Osteoblast (primary cell): ENCODE measurements at regions not wholly inside any gene's neighbourhood (a gene's known extent, or its start where the extent isn't known, plus 50 kb on each side); places are given as distances from the start of the nearest gene placed in this dataset.

Experiments used
- DNase-seq: peaks from one replicate; pipeline ENCODE4 v3.0.0; 2011; ENCODE audit warnings: low spot score, mixed read lengths; ENCODE audit not compliant: insufficient read length; ENCODE audit errors: missing footprints
- H2AFZ ChIP-seq: 2 replicates; pipeline ENCODE4 v1.6.0; 2011; ENCODE audit warnings: mild to moderate bottlenecking, low read length
- H3K27ac ChIP-seq: 2 replicates; pipeline ENCODE4 v1.5.1; 2011; ENCODE audit warnings: mild to moderate bottlenecking, low read depth, low read length, moderate library complexity
- H3K27me3 ChIP-seq: 2 replicates; pipeline ENCODE4 v1.6.0; 2012; ENCODE audit warnings: mild to moderate bottlenecking, control low read depth, inconsistent platforms, low read length, moderate library complexity; ENCODE audit not compliant: insufficient read depth
- H3K36me3 ChIP-seq: 2 replicates; pipeline ENCODE4 v1.5.1; 2011; ENCODE audit warnings: mild to moderate bottlenecking, low read length, control low read depth, moderate library complexity; ENCODE audit not compliant: insufficient read depth
- H3K4me1 ChIP-seq: 2 replicates; pipeline ENCODE4 v1.5.1; 2011; ENCODE audit warnings: mild to moderate bottlenecking, low read length, control low read depth, moderate library complexity; ENCODE audit not compliant: insufficient read depth
- H3K4me2 ChIP-seq: 2 replicates; pipeline ENCODE4 v1.6.0; 2011; ENCODE audit warnings: mild to moderate bottlenecking, low read length; ENCODE audit not compliant: insufficient read depth
- H3K4me3 ChIP-seq: fragments of 200-600 bp; sonication (generic); 3 replicates; pipeline ENCODE4 v1.5.1; 2012; ENCODE audit warnings: mild to moderate bottlenecking, low read length, inconsistent platforms; ENCODE audit not compliant: insufficient read depth
- H3K79me2 ChIP-seq: 2 replicates; pipeline ENCODE4 v1.6.0; 2012; ENCODE audit warnings: mild to moderate bottlenecking, low read length, control low read depth, inconsistent platforms; ENCODE audit not compliant: insufficient read depth
- H3K9me3 ChIP-seq: 2 replicates; pipeline ENCODE4 v1.5.1; 2011; ENCODE audit warnings: low read depth, low read length, control low read depth
- H4K20me1 ChIP-seq: 2 replicates; pipeline ENCODE4 v1.6.0; 2012; ENCODE audit warnings: mild to moderate bottlenecking, low read length, control low read depth; ENCODE audit not compliant: insufficient read depth
- CTCF ChIP-seq: IDR thresholded peaks from 2 replicates; pipeline ENCODE4 v1.5.1; 2011; ENCODE audit warnings: mild to moderate bottlenecking, low read depth, low read length, moderate library complexity; ENCODE audit errors: extremely low read depth

- DNase-seq: no peak
- Histone ChIP-seq H3K4me3 (no peak overlapping the region), H3K4me1 (no peaks in the 10 kb centered on the region), H3K9me3 (no peaks in the 10 kb centered on the region), H2AFZ (no peak overlapping the region), H3K79me2 (no peaks in the 10 kb centered on the region), H3K4me2 (no peak overlapping the region), H3K36me3 (no peaks in the 10 kb centered on the region), H3K27me3 (no peaks in the 10 kb centered on the region), H4K20me1 (no peaks in the 10 kb centered on the region), H3K27ac (no peak overlapping the region)
- no peak for TF ChIP-seq CTCF
Measured at GRCh38 chr18:47346016-47346415, 94.6 kb upstream of the SKOR2 start.

- H3K4me1 ChIP-seq: no peaks in the 10 kb centered on the region
- H3K27me3 ChIP-seq: no peaks in the 10 kb centered on the region
- no peaks in the 10 kb centered on the region for H4K20me1 ChIP-seq
- H3K4me2 ChIP-seq: no peak overlapping the region
- H3K9me3 ChIP-seq: no peaks in the 10 kb centered on the region
- H3K36me3 ChIP-seq: no peaks in the 10 kb centered on the region
- no peak overlapping the region for H3K27ac ChIP-seq
- H3K4me3 ChIP-seq: no peak overlapping the region
- DNase-seq: no peak
- no peak overlapping the region for H2AFZ ChIP-seq
- no peak for TF ChIP-seq CTCF
- no peaks in the 10 kb centered on the region for H3K79me2 ChIP-seq
Measured at GRCh38 chr18:47345291-47345690, 93.8 kb upstream of the SKOR2 start.

DNA sequence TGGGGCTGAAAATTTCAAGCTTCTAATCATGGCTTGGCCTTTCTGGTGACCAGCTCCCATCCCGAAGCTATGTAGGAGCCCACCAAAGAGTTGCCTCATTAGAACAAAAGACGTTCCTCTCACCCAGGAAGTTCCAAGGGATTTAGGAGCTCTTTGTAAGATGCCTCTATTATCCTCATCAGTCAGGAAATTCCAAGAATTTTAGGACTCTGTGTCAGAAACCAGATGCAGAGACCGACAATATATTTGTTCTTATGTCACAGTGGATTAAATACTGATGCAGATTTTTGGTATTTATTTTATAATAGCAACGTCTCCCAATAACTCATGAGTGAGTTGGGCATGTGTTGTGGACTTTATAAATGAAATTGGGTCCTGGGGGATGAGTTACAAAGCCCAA is 91.8 kb upstream of the SKOR2 start:
- no peaks in the 10 kb centered on the region for H3K4me1 ChIP-seq
- H3K9me3 ChIP-seq: no peaks in the 10 kb centered on the region
- no peak overlapping the region for H3K4me2 ChIP-seq
- no peak for TF ChIP-seq CTCF
- no peak for DNase-seq
- H3K27me3 ChIP-seq: no peaks in the 10 kb centered on the region
- H3K79me2 ChIP-seq: no peaks in the 10 kb centered on the region
- H2AFZ ChIP-seq: no peak overlapping the region
- H3K27ac ChIP-seq: no peak overlapping the region
- no peaks in the 10 kb centered on the region for H3K36me3 ChIP-seq
- no peak overlapping the region for H3K4me3 ChIP-seq
- H4K20me1 ChIP-seq: no peaks in the 10 kb centered on the region

DNA sequence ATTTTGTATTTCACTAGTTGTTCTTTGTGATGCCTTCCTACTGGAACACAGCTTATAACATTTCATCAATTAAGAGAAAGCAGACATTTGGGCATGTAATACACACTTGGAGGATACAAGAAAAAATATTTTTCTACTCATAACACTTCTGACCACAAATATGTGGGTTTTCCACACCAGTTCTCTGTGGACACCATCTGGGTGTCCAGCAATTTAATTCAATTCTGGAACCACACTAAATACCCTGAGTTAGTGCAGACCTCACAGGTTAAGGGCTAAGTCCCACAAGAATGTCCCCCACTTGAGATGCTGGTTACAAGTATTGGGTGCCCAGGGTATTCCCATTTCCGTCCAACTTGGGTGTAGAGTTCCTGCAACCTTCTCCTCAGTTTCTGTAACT is 91.1 kb upstream of the SKOR2 start:
- no peaks in the 10 kb centered on the region for H3K9me3 ChIP-seq
- no peaks in the 10 kb centered on the region for H3K27me3 ChIP-seq
- no peak overlapping the region for H3K27ac ChIP-seq
- no peak overlapping the region for H2AFZ ChIP-seq
- H3K36me3 ChIP-seq: no peaks in the 10 kb centered on the region
- H4K20me1 ChIP-seq: no peaks in the 10 kb centered on the region
- no peak for DNase-seq
- no peaks in the 10 kb centered on the region for H3K79me2 ChIP-seq
- no peak overlapping the region for H3K4me2 ChIP-seq
- TF ChIP-seq CTCF: no peak
- H3K4me3 ChIP-seq: no peak overlapping the region
- H3K4me1 ChIP-seq: no peaks in the 10 kb centered on the region
